ENCODE measurements at regions not wholly inside any gene's neighbourhood (a gene's known extent, or its start where the extent isn't known, plus 50 kb on each side); places are given as distances from the start of the nearest gene placed in this dataset.
"Not testable (repeated sequence)": the region's sequence is repeated elsewhere in the genome, so short reads cannot be mapped to it uniquely, and the experiment has no call there.

- 55% methylated on average over 5 of the region's 5 CpGs for WGBS
- not testable (repeated sequence) for H3K4me3 ChIP-seq (ENCODE audit: low read length); H3K9me3 ChIP-seq (ENCODE audit: insufficient read depth, low read depth, low read length); H3K27ac ChIP-seq (ENCODE audit: low read depth, low read length); H3K36me3 ChIP-seq (ENCODE audit: insufficient read depth, low read length); H3K4me1 ChIP-seq (ENCODE audit: insufficient read depth, low read length); H3K9ac ChIP-seq (ENCODE audit: low read depth, low read length); H3K27me3 ChIP-seq (ENCODE audit: insufficient read depth, low read length)
These were observed 249.6 kb upstream of the SLC16A7 start for GRCh38 chr12:59346248-59346647.

- 85% methylated on average over 4 of the region's 4 CpGs for WGBS
- Histone ChIP-seq H3K27ac (ENCODE audit: low read depth, low read length) (no peak overlapping the region), H3K36me3 (ENCODE audit: insufficient read depth, low read length) (no peaks in the 10 kb centered on the region), H3K4me1 (ENCODE audit: insufficient read depth, low read length) (peaks cover 5% of the 10 kb centered on the region; the same call in 1 of the 2 replicates), H3K9me3 (ENCODE audit: insufficient read depth, low read depth, low read length) (no peaks in the 10 kb centered on the region), H3K27me3 (ENCODE audit: insufficient read depth, low read length) (no peaks in the 10 kb centered on the region), H3K4me3 (ENCODE audit: low read length) (no peak overlapping the region), H3K9ac (ENCODE audit: low read depth, low read length) (no peak overlapping the region)
These were observed 250.4 kb upstream of the SLC16A7 start for GRCh38 chr12:59345406-59345805.

- Histone ChIP-seq H3K27ac (ENCODE audit: low read depth, low read length) (no peak overlapping the region), H3K9me3 (ENCODE audit: insufficient read depth, low read depth, low read length) (no peaks in the 10 kb centered on the region), H3K27me3 (ENCODE audit: insufficient read depth, low read length) (no peaks in the 10 kb centered on the region), H3K4me1 (ENCODE audit: insufficient read depth, low read length) (peaks cover 5% of the 10 kb centered on the region; the same call in 1 of the 2 replicates), H3K9ac (ENCODE audit: low read depth, low read length) (no peak overlapping the region), H3K36me3 (ENCODE audit: insufficient read depth, low read length) (no peaks in the 10 kb centered on the region), H3K4me3 (ENCODE audit: low read length) (no peak overlapping the region)
- 63% methylated on average over 1 of the region's 1 CpG for WGBS
These were observed 251.6 kb upstream of the SLC16A7 start for GRCh38 chr12:59344224-59344623.

- H3K4me3 ChIP-seq (ENCODE audit: low read length), result no peak overlapping the region
- H3K4me1 ChIP-seq (ENCODE audit: insufficient read depth, low read length), result peaks cover 30% of the 10 kb centered on the region
- no peaks in the 10 kb centered on the region for H3K27me3 ChIP-seq (ENCODE audit: insufficient read depth, low read length)
- no peaks in the 10 kb centered on the region for H3K9me3 ChIP-seq (ENCODE audit: insufficient read depth, low read depth, low read length)
- WGBS, result 36% methylated on average over 2 of the region's 2 CpGs
- peak overlapping the region; percentile 65 for H3K9ac ChIP-seq (ENCODE audit: low read depth, low read length)
- H3K36me3 ChIP-seq (ENCODE audit: insufficient read depth, low read length), result peaks cover 8% of the 10 kb centered on the region; the same call in 1 of the 2 replicates
- H3K27ac ChIP-seq (ENCODE audit: low read depth, low read length), result peak overlapping the region; percentile 93
These were observed 266.4 kb upstream of the SLC16A7 start for GRCh38 chr12:59329462-59329861.

- WGBS, result 3% methylated on average over 15 of the region's 15 CpGs
- H3K9me3 ChIP-seq (ENCODE audit: insufficient read depth, low read depth, low read length); H3K27me3 ChIP-seq (ENCODE audit: insufficient read depth, low read length): not testable (repeated sequence)
- H3K27ac ChIP-seq (ENCODE audit: low read depth, low read length), result peak overlapping the region; percentile 93
- H3K36me3 ChIP-seq (ENCODE audit: insufficient read depth, low read length), result peaks cover 11% of the 10 kb centered on the region; the same call in 1 of the 2 replicates
- peak overlapping the region; percentile 98 for H3K9ac ChIP-seq (ENCODE audit: low read depth, low read length)
- peak overlapping the region; percentile 88 for H3K4me3 ChIP-seq (ENCODE audit: low read length)
- peaks cover 30% of the 10 kb centered on the region for H3K4me1 ChIP-seq (ENCODE audit: insufficient read depth, low read length)
These were observed 267.3 kb upstream of the SLC16A7 start for GRCh38 chr12:59328395-59329075.

GRCh38 chr12:59326457-59326856, 269.4 kb upstream of the SLC16A7 start:
- peaks cover 39% of the 10 kb centered on the region for H3K4me1 ChIP-seq (ENCODE audit: insufficient read depth, low read length)
- H3K27me3 ChIP-seq (ENCODE audit: insufficient read depth, low read length); H3K9me3 ChIP-seq (ENCODE audit: insufficient read depth, low read depth, low read length): not testable (repeated sequence)
- H3K36me3 ChIP-seq (ENCODE audit: insufficient read depth, low read length), result peaks cover 28% of the 10 kb centered on the region
- H3K9ac ChIP-seq (ENCODE audit: low read depth, low read length), result peak overlapping the region; percentile 98
- H3K4me3 ChIP-seq (ENCODE audit: low read length), result peak overlapping the region; percentile 88
- peak overlapping the region; percentile 60; the same call in 1 of the 2 replicates for H3K27ac ChIP-seq (ENCODE audit: low read depth, low read length)
- 9% methylated on average over 12 of the region's 12 CpGs for WGBS

- no peaks in the 10 kb centered on the region for H3K27me3 ChIP-seq (ENCODE audit: insufficient read depth, low read length)
- no peaks in the 10 kb centered on the region for H3K9me3 ChIP-seq (ENCODE audit: insufficient read depth, low read depth, low read length)
- peak overlapping the region; percentile 27 for H3K4me3 ChIP-seq (ENCODE audit: low read length)
- WGBS, result 81% methylated on average over 2 of the region's 2 CpGs
- H3K27ac ChIP-seq (ENCODE audit: low read depth, low read length), result peak overlapping the region; percentile 88
- peaks cover 42% of the 10 kb centered on the region for H3K36me3 ChIP-seq (ENCODE audit: insufficient read depth, low read length)
- peak overlapping the region; percentile 40 for H3K9ac ChIP-seq (ENCODE audit: low read depth, low read length)
- peaks cover 14% of the 10 kb centered on the region for H3K4me1 ChIP-seq (ENCODE audit: insufficient read depth, low read length)
These were observed 273.4 kb upstream of the SLC16A7 start for GRCh38 chr12:59322473-59322872.

GRCh38 chr12:59321278-59321677, 274.6 kb upstream of the SLC16A7 start:
- Histone ChIP-seq H3K4me3 (ENCODE audit: low read length) (no peak overlapping the region), H3K36me3 (ENCODE audit: insufficient read depth, low read length) (peaks cover 42% of the 10 kb centered on the region), H3K27ac (ENCODE audit: low read depth, low read length) (peak overlapping the region; percentile 88; the same call in 1 of the 2 replicates), H3K4me1 (ENCODE audit: insufficient read depth, low read length) (peaks cover 14% of the 10 kb centered on the region), H3K9ac (ENCODE audit: low read depth, low read length) (no peak overlapping the region), H3K9me3 (ENCODE audit: insufficient read depth, low read depth, low read length) (no peaks in the 10 kb centered on the region), H3K27me3 (ENCODE audit: insufficient read depth, low read length) (no peaks in the 10 kb centered on the region)
- no CpG with 5 or more reads among the region's 1 CpG for WGBS

GRCh38 chr12:59320112-59320511, 275.7 kb upstream of the SLC16A7 start:
- Histone ChIP-seq H3K4me1 (ENCODE audit: insufficient read depth, low read length) (peaks cover 14% of the 10 kb centered on the region), H3K4me3 (ENCODE audit: low read length) (no peak overlapping the region), H3K27me3 (ENCODE audit: insufficient read depth, low read length) (no peaks in the 10 kb centered on the region), H3K9ac (ENCODE audit: low read depth, low read length) (no peak overlapping the region), H3K36me3 (ENCODE audit: insufficient read depth, low read length) (peaks cover 39% of the 10 kb centered on the region), H3K9me3 (ENCODE audit: insufficient read depth, low read depth, low read length) (no peaks in the 10 kb centered on the region), H3K27ac (ENCODE audit: low read depth, low read length) (no peak overlapping the region)
- no CpG with 5 or more reads among the region's 1 CpG for WGBS

GRCh38 chr12:59318940-59319339, 276.9 kb upstream of the SLC16A7 start:
- H3K27ac ChIP-seq (ENCODE audit: low read depth, low read length), result no peak overlapping the region
- H3K9ac ChIP-seq (ENCODE audit: low read depth, low read length), result no peak overlapping the region
- H3K9me3 ChIP-seq (ENCODE audit: insufficient read depth, low read depth, low read length), result no peaks in the 10 kb centered on the region
- 83% methylated on average over 2 of the region's 2 CpGs for WGBS
- no peaks in the 10 kb centered on the region for H3K27me3 ChIP-seq (ENCODE audit: insufficient read depth, low read length)
- no peak overlapping the region for H3K4me3 ChIP-seq (ENCODE audit: low read length)
- H3K4me1 ChIP-seq (ENCODE audit: insufficient read depth, low read length), result peaks cover 14% of the 10 kb centered on the region
- H3K36me3 ChIP-seq (ENCODE audit: insufficient read depth, low read length), result peaks cover 31% of the 10 kb centered on the region

- H3K27ac ChIP-seq (ENCODE audit: low read depth, low read length), result no peak overlapping the region
- peaks cover 12% of the 10 kb centered on the region for H3K4me1 ChIP-seq (ENCODE audit: insufficient read depth, low read length)
- no peak overlapping the region for H3K9ac ChIP-seq (ENCODE audit: low read depth, low read length)
- WGBS, result 77% methylated on average over 6 of the region's 6 CpGs
- peaks cover 25% of the 10 kb centered on the region for H3K36me3 ChIP-seq (ENCODE audit: insufficient read depth, low read length)
- H3K9me3 ChIP-seq (ENCODE audit: insufficient read depth, low read depth, low read length), result no peaks in the 10 kb centered on the region
- no peaks in the 10 kb centered on the region for H3K27me3 ChIP-seq (ENCODE audit: insufficient read depth, low read length)
- no peak overlapping the region for H3K4me3 ChIP-seq (ENCODE audit: low read length)
These were observed 278.2 kb upstream of the SLC16A7 start for GRCh38 chr12:59317598-59317997.

GRCh38 chr12:59316938-59317337, 278.9 kb upstream of the SLC16A7 start:
- Histone ChIP-seq H3K36me3 (ENCODE audit: insufficient read depth, low read length) (peaks cover 19% of the 10 kb centered on the region), H3K9ac (ENCODE audit: low read depth, low read length) (no peak overlapping the region), H3K27me3 (ENCODE audit: insufficient read depth, low read length) (no peaks in the 10 kb centered on the region), H3K4me3 (ENCODE audit: low read length) (no peak overlapping the region), H3K9me3 (ENCODE audit: insufficient read depth, low read depth, low read length) (no peaks in the 10 kb centered on the region), H3K27ac (ENCODE audit: low read depth, low read length) (no peak overlapping the region), H3K4me1 (ENCODE audit: insufficient read depth, low read length) (peaks cover 5% of the 10 kb centered on the region)
- 88% methylated on average over 3 of the region's 3 CpGs for WGBS

Data from HUES64 (cell line).